ENCODE measurements at regions not wholly inside any gene's neighbourhood (a gene's known extent, or its start where the extent isn't known, plus 50 kb on each side); places are given as distances from the start of the nearest gene placed in this dataset.

- DNase-seq: no peak
Measured at GRCh38 chr21:35414056-35414455, 365.0 kb upstream of the RUNX1 start.

- no peak for DNase-seq
Measured at GRCh38 chr21:35412231-35412630, 363.1 kb upstream of the RUNX1 start.

DNA sequence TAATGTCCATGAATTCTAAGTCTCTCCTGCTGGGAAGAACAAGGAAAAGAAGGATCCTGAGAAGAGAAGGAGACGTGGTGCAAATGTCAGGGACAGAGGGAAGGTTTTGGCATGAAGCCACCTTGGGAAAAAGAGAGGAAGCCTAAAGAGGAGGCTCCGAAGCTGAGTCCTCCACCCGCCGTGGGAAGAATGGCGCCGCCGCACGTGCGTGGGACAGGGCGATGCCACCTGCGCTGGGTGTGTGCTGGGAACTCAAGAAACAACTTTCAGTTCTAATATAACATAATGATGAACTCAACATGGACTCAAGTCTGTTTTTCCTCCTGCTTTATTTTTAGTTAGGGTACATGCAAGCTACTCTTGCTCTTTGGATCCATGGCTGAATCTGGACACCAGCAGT is 362.3 kb upstream of the RUNX1 start:
- no peak for DNase-seq

DNA sequence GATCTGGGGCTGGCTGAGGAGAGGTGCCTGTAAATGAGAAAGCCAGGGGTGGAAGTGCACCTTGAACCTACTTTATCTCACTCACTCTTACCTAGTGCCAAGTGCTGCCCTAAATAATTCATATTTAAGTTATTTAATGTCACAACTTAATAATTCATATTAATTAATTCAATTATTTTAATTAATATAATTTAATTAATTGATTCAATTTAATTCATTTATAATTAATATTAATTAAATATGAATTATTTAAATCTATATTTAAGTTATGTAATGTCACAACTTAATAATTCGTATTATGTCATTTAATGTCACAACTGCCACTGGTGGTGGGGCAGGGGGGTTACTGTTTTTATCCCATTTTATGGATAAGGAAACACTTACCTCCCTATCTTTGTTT is 361.6 kb upstream of the RUNX1 start:
- DNase-seq: no peak

DNA sequence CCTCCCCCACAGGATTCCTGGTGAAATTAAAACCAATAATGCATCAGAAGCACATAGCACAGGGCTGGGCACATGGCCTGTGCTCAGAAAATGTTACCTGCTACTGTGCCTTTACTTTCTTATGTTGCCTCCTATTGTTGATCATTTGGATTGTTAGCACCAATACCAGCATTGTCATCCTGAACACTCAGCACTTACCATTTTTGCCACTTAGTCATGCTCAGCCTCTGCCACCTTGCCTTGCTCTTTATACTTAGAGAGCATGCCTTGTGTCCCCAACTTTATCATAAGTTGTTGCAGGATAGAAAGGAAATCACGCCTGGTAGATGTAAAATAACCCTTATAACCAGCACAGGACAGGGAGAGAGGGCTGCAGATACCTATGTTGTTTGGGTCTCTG is 361.0 kb upstream of the RUNX1 start:
- DNase-seq: no peak

- DNase-seq: no peak
Measured at GRCh38 chr21:35408401-35408800, 359.3 kb upstream of the RUNX1 start.

GRCh38 chr21:35406635-35407034 is 357.5 kb upstream of the RUNX1 start:
- DNase-seq: no peak

DNA sequence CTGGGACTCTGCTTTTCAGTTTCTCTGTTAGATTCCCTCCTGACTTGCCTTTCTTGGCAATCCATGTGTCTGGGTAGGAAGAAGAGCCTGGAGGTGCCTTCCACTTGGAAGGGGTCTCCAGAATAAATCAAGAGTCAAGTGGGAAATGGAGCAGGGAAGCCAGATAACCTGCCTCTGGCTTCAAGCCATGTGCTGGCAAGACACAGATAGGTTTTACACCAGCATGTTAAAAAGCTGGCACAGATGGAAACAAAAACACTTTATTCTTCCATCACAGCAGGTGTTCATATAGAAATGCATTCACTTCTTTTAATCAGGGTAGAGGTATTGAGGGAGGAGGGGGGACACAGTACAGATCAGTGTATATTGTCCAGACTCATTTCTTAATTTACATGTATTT is 356.9 kb upstream of the RUNX1 start:
- DNase-seq: no peak

DNA sequence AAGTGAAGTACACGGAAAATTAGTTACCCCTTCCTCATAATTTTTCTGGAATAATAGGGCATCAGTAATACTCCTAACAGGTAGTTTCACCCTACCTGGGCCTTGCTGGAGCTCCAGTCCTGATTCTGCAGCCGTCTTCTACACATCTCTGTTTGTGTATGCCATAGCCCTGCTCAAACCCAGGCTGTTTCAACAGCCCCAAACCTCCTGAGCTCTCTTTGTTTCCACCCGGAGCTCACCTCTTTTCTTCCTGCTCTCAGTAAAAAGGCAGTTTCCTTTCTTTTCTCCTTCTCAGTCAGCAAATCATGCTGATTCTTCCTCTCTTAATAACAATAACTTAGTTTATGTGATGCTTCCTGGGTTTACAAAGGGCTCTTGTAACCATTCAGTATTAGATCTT is 355.1 kb upstream of the RUNX1 start:
- DNase-seq: no peak

DNA sequence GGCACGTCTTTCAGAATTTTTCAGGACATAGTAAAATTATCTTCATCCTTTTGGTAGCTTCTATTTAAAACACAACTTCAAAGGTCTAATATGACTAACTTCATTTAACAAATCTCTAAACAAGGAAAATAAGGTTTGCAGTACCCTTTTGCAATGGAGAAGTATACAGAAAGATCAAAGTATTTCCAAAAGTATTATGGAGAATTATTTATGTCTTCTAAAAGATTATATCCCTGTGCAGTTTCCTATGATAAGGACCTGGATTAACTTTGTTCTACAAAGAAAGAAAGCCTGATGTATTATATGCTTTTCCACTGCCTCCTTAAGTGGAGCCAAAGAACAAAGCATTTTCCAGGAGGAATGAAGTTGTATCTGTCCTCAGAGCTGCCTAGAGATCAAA is 353.0 kb upstream of the RUNX1 start:
- no peak for DNase-seq

DNA sequence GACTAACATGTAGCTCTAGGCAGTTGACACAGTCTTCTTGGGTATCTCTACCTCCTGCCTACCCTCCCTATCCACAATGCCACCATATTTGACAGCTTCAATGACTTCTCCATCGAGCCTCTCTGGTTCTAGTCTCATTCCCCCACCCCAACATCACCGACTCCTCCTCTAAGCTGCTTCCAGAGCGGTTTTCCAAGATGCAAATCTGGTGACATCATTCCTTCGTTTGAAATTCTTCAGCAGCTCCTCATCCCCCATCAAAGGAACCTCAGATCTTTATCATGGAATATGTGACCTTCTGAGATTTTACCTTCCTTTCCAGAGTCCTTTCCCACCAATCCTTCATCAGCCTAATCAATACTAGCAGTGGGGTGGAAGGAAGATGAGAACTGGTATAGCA is 352.4 kb upstream of the RUNX1 start:
- DNase-seq: no peak

DNA sequence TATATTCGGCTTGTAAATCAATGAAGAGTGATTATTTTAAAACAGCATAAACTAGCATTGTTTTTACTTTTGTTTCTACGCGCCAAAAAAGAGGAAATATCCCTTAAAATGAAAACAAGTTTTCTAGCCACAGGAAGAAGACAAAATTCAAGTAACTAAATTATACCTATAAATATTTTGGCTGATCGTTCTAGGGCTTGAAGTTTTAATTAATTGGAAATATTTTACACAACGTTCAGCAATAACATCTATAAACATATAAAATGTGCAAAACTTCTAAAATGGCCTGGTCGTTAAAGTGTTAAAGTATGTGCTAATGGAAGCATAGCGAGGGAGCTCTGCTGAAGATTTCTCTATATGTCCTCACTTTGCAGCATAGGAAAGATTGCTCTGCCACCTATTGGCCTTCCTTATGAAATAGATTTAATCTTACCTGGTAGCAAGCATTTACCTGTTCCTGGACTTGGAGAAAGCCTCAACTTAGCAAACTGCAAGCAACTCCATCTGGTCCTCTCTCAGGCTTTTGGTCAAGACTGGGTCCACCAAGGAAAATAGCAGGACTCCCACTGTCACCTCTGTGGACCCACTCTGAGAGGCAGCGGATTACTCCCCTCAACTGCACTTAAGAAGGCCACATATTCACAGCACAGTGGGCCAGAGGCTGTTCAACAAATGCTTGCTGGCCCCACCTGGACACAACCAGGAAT is 351.3 kb upstream of the RUNX1 start:
- peak; percentile 69 for DNase-seq

GRCh38 chr21:35399706-35400105 is 350.6 kb upstream of the RUNX1 start:
- no peak for DNase-seq

DNA sequence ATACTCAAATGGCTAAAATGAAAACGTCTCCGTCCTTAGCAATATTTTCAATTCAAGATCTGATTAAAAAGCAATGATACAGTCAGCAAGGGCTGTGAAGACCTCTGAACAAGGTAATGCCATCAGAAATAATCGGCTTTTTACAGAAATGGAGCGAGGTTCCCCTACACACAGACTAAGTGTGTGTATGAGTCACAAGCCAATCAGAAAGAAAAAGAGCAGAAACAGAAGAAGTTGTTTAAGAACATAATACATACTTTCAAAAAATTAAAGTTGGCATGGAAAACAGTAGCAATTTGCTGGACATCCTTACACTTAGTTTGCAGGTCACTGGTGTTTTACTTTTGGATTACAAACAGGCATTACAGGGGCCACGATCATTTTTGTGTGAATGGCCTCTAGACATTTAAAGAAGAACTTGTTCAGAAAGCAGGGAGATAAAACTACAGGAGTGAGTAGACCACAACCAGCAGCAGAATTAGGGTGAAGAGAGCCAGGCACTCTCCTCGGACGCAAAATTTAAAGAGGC is 350.0 kb upstream of the RUNX1 start:
- no peak for DNase-seq

GRCh38 chr21:35398346-35398982 is 349.4 kb upstream of the RUNX1 start:
- no peak for DNase-seq

GRCh38 chr21:35397781-35398180 is 348.7 kb upstream of the RUNX1 start:
- no peak for DNase-seq

DNA sequence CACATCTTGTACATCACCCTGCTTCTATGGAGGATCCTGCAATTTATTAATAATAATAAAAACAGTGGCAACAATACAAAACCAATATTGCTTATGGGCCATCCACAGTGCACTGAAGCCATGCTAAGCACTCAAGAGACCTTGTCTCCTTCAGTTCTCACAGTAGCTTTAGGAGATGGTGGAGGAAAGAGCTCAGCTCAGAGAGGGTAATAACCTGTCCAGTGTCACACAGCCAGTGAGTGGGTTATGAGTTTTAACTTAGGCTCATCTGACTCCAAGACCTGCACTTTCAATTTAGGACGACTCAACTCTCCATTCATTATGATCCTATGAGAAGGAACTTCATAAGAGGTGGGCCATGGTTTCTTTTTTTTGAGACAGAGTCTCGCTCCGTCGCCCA is 347.6 kb upstream of the RUNX1 start:
- DNase-seq: no peak

GRCh38 chr21:35395728-35396127 is 346.6 kb upstream of the RUNX1 start:
- no peak for DNase-seq

DNA sequence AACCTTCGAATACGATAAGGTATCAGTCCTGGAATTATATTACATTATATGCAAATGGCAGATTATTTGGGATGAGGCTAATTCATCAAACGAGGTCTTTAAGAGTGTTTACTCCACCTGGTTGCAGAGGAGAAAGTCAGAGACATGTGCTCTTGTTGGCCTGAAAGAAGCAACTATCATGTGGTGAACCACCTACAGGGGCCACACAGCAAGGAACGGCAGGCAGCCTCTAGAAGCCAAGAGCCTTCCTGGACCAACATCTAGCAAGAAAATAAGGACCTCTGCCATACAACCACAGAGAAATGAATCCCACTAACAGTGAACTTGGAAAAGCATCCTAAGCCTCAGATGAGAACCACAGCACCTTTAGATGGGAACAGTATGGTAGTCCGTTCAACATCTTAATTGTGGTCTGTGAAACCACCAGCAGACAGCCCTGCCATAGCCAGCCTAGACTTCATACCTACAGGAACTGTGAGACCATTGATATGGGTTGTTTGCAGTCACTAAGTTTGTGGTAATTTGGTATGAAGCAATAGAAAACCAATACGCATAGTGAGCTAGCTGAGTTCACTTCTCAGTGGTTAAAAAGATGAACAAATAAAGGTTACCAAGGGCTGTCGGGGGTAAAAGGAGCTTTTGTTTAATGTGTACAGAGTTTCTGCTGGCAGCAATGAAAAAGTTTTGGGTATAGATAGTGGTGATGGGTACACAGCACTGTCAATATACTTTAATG is 345.7 kb upstream of the RUNX1 start:
- no peak for DNase-seq

- DNase-seq: no peak
Measured at GRCh38 chr21:35394049-35394448, 344.9 kb upstream of the RUNX1 start.

DNA sequence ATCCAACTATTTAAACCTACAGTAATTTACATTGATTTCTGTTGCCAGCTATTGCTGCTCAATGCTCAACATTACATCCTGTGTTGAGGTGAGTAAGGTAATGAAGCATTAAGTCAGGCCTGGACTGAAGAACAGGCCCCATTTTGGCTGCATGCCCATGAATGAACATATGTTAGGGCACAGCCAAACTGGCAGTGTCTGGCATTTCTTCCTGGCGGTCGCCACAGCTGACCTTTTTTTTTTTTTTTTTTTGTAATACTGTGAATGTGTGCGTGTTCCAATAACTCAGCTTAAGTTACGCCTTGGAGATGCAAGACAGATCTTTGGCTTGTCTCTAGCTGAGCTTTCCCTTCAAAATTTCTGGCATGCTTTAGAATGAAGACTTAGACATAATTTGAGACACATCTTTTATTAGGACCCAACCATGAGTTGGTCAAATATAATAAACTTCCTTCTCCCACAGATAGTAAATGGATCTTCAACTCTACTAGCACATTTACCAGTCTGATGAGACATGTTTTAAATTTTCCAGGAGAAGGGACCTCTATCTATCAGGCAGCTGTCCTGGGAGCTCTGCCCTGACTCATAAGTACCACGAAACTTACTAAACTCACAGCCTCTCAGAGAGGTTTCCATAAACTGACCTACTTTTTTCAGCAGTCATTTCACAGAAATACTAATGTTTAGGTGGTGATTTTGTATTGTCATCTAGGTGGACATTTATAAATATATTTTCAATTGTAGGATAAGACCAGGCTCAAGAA is 341.1 kb upstream of the RUNX1 start:
- no peak for DNase-seq

- no peak for DNase-seq
Measured at GRCh38 chr21:35386491-35387079, 337.5 kb upstream of the RUNX1 start.

DNA sequence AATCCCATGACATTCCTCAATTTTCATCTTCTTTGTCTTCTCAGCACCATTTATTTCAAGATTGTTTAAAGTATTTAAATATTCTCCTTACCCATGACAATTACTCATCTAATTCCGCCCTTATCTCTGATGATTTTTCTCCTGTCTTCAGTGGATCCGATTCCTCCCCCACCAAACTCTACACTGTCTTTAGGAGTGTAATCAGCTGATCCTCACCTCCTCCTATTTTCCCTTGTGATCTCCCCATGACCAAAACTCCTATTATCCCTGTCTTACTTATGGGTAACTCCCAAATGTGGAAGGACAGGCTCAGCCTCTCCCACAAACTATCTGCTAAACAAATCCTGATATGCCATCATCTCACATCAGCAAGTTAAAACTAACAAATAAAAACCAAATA is 335.3 kb upstream of the RUNX1 start:
- DNase-seq: no peak
